ENCODE measurements at regions not wholly inside any gene's neighbourhood (a gene's known extent, or its start where the extent isn't known, plus 50 kb on each side); places are given as distances from the start of the nearest gene placed in this dataset.
"Not testable (repeated sequence)": the region's sequence is repeated elsewhere in the genome, so short reads cannot be mapped to it uniquely, and the experiment has no call there.

DNA sequence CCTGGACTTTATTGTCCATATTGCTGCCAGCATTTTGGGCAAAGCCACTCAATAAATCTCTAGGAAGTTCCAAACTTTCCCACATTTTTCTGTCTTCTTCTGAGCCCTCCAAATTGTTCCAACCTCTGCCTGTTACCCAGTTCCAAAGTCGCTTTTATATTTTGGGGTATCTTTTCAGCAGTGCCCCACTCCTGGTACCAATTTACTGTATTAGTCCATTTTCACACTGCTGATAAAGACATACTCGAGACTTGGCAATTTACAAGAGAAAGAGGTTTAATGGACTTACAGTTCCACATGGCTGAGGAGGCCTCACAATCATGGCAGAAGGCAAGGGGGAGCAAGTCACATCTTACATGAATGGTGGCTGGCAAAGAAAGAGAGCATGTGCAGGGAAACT is 53.4 kb downstream of the AHSP start:
- not testable (repeated sequence) for ATAC-seq; DNase-seq (ENCODE audit: low spot score in 2 of 2); H3K27ac Mint-ChIP-seq
- Mint-ChIP-seq H3K9me3 (peaks cover 37 to 43% of the 10 kb centered on the region in 2 donors), H3K36me3 (peaks cover 38% of the 10 kb centered on the region in 2 donors)

DNA sequence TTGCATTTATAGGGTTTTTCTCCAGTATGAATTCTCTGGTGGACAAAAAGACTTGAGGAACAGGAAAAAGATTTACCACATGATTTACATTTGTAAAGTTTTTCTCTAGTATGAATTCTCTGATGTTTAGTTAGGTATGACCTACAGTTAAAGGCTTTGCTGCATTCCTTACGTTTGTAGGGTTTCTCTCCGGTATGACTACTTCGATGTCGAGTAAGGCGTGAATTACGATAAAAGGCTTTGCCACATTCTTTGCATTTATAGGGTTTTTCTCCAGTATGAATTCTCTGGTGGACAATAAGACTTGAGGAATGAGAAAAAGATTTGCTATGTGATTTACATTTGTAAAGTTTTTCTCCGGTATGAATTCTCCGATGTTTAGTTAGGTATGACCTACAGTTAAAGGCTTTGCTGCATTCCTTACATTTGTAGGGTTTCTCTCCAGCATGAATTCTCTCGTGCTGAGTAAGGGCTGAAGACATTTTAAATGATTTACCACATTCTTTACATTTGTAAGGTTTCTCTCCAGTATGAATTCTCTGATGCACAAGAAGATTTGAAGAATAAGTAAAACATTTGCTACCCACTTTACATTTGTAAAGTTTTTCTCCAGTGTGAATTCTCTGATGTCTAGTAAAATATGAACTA is 74.2 kb downstream of the AHSP start:
- not testable (repeated sequence) for ATAC-seq; DNase-seq (ENCODE audit: low spot score in 2 of 2); H3K27ac Mint-ChIP-seq
- Mint-ChIP-seq H3K36me3 (peaks cover 42 to 46% of the 10 kb centered on the region in 2 donors), H3K9me3 (peaks cover 42 to 44% of the 10 kb centered on the region in 2 donors)

DNA sequence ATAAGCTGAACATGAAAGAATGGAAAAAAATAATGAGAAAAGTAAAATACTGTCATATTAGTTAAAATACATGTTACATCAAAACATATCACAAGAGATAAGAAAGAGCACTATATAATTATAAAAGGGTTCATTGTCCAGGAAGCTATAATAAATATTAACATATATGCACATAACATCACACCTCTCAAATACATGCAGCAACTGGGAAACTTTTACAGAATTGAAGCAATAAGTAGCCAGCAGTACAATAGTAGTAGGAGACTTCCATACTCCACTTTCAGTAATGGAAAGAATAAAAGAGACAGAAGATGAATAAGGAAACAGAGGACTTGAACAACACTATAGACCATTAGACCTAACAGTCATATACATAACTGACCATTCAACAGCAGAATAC is 90.4 kb downstream of the AHSP start:
- Mint-ChIP-seq H3K27ac (no peak overlapping the region), H3K9me3 (peaks cover 19 to 34% of the 10 kb centered on the region in 2 donors), H3K36me3 (peaks cover 8 to 12% of the 10 kb centered on the region in 2 donors)
- ATAC-seq (no peak), DNase-seq (ENCODE audit: low spot score in 2 of 2) (no peak)

DNA sequence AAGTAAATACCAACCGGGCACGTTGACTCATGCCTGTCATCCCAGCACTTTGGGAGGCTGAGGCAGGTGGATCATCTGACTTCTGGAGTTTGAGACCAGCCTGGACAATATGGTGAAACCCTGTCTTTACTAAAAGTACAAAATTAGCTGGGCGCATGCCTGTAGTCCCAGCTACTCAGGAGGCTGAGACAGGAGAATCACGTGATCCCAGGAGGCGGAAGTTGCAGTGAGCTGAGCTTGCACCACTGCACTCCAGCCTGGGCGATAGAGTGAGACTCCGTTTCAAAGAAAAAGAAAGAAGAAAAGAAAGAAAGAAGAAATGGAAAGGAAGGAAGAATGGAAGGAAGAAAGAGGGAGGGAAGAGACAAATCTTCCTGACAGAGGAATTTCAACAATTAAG is 108.7 kb downstream of the AHSP start:
- DNase-seq (ENCODE audit: low spot score in 2 of 2), result no peak
- Mint-ChIP-seq H3K9me3 (peaks cover 8 to 9% of the 10 kb centered on the region in 2 donors), H3K36me3 (peaks cover 0 to 7% of the 10 kb centered on the region in 2 donors), H3K27ac (no peak overlapping the region)
- no peak for ATAC-seq

DNA sequence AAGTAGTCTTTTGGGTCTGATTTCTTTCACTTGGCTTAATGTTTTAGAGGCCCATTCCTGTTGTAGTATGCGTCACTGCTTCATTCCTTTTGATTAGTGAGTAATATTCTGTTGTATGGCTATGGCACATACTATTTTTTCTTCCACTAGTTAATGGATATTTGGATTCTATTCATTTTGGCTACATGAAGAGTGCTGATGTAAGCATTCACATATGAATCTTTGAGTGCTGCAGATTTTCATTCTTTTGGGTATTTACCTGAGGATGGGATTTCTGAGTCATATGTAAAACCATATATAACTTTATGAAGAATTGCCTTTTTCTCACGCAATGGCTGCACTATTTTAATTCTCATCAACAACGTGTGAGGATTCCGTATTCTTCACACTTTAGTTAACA is 113.6 kb downstream of the AHSP start:
- ATAC-seq, result no peak

DNA sequence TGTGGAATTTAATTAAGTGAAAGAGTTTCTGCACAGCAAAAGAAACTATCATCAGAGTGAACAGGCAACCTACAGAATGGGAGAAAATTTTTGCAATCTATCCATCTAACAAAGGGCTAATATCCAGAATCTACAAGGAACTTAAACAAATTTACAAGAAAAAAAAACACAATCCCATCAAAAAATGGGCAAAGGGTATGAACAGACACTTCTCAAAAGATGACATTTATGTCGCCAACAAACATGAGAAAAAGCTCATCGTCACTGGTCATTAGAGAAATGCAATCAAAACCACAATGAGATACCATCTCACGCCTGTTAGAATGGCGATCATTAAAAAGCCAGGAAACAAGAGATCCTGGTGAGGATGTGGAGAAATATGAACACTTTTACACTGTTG is 128.0 kb downstream of the AHSP start:
- Mint-ChIP-seq H3K36me3 (peaks cover 4 to 11% of the 10 kb centered on the region in 2 donors), H3K9me3 (peaks cover 14 to 16% of the 10 kb centered on the region in 2 donors)
- ATAC-seq; DNase-seq (ENCODE audit: low spot score in 2 of 2); H3K27ac Mint-ChIP-seq: not testable (repeated sequence)

More for the DNA sequence above, 113.6 kb downstream of the AHSP start:
- H3K27ac Mint-ChIP-seq, result no peak overlapping the region
- no peak for DNase-seq (ENCODE audit: low spot score in 2 of 2)
- peaks cover 3 to 4% of the 10 kb centered on the region in 2 donors for H3K9me3 Mint-ChIP-seq
- no peaks in the 10 kb centered on the region for H3K36me3 Mint-ChIP-seq

DNA sequence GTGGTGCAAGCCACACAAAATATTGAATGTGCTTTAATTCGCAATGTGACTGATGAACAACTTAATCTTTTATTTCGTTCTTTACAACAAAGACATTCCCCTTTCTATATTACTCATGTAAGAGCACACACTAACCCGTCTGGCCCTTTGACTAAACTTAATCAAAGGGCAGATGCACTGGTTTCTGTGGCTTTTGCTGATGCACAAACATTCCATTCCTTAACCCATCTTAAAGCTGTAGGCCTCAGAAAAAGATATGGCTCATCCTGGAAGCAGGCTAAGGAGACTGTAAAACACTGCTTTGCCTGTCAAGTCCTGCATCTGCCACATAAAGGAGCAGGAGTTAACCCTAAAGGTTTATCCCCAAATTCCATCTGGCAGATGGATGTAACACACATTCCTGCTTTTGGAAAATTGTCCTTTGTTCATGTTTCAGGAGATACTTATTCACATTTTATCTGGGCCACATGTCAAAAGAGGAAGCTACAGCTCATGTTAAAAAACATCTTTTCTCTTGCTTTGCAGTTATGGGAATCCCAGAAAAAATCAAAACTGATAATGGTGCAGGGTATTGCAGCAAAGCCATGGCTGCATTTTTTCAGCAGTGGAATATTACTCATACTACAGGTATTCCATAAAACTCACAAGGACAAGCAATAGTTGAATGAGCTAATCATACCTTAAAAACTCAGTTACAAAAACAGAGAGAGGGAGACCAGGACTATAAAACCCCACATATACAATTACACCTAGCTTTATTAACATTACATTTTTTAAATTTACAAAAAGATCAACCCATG is 137.2 kb downstream of the AHSP start:
- DNase-seq (ENCODE audit: low spot score in 2 of 2) (peak in 1 of 2 donors; percentile 17), ATAC-seq (peak; percentile 98 to 99)
- Mint-ChIP-seq H3K36me3 (peaks cover 16 to 22% of the 10 kb centered on the region in 2 donors), H3K27ac (no peak overlapping the region), H3K9me3 (peaks cover 15 to 38% of the 10 kb centered on the region in 2 donors)

DNA sequence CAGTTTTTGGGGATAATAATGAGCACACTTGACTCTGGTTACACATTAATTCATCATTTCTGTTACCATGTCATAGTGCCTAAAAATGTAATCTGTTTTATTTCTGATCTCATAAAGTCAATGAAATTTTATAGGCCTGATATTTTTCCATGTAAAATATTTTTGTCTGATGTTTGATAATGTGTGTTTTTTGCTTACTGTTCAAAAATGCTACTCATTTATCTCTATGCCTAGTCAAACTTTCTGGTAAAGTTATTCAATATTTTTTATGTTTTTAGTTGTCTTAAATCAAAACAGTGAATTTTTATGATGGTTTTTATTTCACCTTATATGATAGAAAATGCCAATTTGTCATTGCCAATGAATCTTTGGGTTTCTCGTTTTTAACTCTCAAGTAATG is 147.0 kb downstream of the AHSP start:
- H3K27ac Mint-ChIP-seq, result no peak overlapping the region
- no peak for ATAC-seq
- DNase-seq (ENCODE audit: low spot score in 2 of 2), result no peak
- peaks cover 31 to 42% of the 10 kb centered on the region in 2 donors for H3K36me3 Mint-ChIP-seq
- peaks cover 15 to 42% of the 10 kb centered on the region in 2 donors for H3K9me3 Mint-ChIP-seq

DNA sequence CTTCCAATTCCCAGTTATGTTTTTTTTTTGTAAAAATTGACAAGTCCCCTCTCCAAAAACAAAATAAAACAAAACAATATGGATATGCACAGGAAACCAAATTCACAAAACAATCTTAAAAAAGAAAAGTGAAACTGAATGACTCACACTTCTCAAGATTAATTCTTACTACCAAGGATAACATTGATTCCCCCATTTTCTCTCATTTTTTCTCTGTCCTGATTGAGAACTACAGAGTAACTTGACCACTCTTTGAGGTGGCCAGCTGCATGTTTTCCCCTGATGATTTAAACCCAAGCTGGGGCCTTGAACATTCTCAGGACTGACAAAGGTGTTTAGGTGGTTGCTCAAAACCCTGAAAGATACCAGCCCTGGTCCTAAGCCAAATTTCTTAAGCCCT is 149.0 kb downstream of the AHSP start:
- Mint-ChIP-seq H3K27ac (peak overlapping the region in 1 of 2 donors; percentile 2), H3K9me3 (peaks cover 7 to 32% of the 10 kb centered on the region in 2 donors)

DNA sequence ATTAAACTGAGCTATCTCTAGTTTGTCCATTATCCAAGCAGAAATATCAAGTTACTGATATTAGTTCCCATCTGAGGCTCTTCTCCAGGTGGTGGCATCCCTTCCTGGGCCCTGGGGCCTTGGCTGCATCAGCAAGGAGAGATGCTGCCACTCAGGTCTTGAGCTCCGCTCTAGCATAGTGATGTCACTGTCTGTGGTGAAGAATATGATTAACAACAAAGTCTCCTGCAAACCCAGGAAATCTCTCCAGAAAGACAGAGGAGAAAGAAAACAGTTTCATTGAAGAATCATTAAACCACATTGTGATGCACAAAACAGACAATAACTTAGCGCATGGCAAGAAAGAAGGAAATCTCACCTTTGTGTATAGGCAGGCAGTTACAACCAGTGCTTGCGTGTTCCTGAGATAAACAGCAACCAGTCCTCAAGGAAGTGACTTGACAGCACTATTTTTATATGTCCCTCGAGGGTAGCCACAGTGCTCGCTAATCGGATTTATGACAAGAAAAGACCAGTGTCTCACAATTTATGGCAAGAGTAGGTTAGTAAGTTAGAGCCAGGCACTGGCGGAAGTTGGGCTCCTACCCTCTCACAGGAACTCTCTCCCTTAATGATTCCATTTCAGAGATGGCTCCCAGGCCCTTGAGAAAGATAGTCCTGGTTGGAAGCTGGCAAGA is 151.1 kb downstream of the AHSP start:
- no peak for DNase-seq (ENCODE audit: low spot score in 2 of 2)
- Mint-ChIP-seq H3K9me3 (peaks cover 3 to 23% of the 10 kb centered on the region in 2 donors), H3K27ac (no peak overlapping the region), H3K36me3 (peaks cover 13 to 28% of the 10 kb centered on the region in 2 donors)
- ATAC-seq, result peak in 1 of 2 donors; percentile 50

More for the DNA sequence above, 149.0 kb downstream of the AHSP start:
- ATAC-seq, result peak; percentile 41 to 52
- H3K36me3 Mint-ChIP-seq, result peaks cover 21 to 34% of the 10 kb centered on the region in 2 donors
- DNase-seq (ENCODE audit: low spot score in 2 of 2), result no peak

DNA sequence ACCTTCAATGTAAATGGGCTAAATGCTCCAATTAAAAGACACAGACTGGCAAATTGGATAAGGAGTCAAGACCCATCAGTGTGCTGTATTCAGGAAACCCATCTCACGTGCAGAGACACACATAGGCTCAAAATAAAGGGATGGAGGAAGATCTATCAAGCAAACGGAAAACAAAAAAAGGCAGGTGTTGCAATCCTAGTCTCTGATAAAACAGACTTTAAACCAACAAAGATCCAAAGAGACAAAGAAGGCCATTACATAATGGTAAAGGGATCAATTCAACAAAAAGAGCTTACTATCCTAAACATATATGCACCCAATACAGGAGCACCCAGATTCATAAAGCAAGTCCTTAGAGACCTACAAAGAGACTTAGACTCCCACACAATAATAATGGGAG is 161.6 kb downstream of the AHSP start:
- H3K27ac Mint-ChIP-seq; ATAC-seq; DNase-seq (ENCODE audit: low spot score in 2 of 2): not testable (repeated sequence)
- H3K36me3 Mint-ChIP-seq, result peaks cover 6 to 16% of the 10 kb centered on the region in 2 donors
- H3K9me3 Mint-ChIP-seq, result peaks cover 11 to 27% of the 10 kb centered on the region in 2 donors

DNA sequence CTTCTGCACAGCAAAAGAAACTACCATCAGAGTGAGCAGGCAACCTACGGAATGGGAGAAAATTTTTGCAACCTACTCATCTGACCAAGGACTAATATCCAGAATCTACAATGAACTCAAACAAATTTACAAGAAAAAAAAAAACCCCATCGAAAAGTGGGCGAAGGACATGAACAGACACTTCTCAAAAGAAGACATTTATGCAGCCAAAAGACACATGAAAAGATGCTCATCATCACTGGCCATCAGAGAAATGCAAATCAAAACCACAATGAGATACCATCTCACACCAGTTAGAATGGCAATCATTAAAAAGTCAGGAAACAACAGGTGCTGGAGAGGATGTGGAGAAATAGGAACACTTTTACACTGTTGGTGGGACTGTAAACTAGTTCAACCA is 164.6 kb downstream of the AHSP start:
- not testable (repeated sequence) for H3K27ac Mint-ChIP-seq; ATAC-seq; DNase-seq (ENCODE audit: low spot score in 2 of 2)
- Mint-ChIP-seq H3K9me3 (peaks cover 11 to 23% of the 10 kb centered on the region in 2 donors), H3K36me3 (peaks cover 6 to 16% of the 10 kb centered on the region in 2 donors)

DNA sequence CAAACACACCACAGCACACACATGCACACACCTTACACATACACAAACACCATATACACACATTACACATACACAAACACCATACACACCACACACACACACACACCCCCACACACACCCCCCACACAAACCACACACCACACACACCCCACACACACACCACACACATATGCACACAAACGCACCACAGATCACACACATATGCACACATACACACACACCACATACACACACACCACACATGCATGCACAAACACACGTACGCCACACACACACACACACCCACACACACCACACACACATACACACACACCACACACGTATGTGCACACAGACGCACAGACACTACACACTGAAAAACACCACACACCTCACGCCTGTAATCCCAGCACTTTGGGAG is 166.0 kb downstream of the AHSP start:
- DNase-seq (ENCODE audit: low spot score in 2 of 2) (no peak), ATAC-seq (no peak)
- Mint-ChIP-seq H3K27ac (no peak overlapping the region), H3K9me3 (peaks cover 11 to 16% of the 10 kb centered on the region in 2 donors), H3K36me3 (peaks cover 0 to 8% of the 10 kb centered on the region in 2 donors)

DNA sequence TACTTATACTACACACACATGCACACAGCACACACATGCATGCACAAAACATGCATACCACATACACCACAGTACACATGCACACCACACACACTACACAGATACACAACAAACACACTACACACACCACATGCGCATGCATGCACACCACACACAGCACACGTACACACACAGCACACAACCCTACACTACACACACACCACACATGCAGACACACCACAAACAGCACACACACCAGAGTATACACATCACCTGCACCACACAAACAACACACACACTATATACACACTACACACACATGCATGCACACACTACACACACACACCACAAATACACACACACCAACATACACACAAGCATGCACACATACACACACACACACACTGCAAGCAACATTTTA is 166.8 kb downstream of the AHSP start:
- DNase-seq (ENCODE audit: low spot score in 2 of 2), result no peak
- no peak for ATAC-seq
- Mint-ChIP-seq H3K9me3 (peaks cover 7 to 14% of the 10 kb centered on the region in 2 donors), H3K27ac (no peak overlapping the region), H3K36me3 (peaks cover 0 to 8% of the 10 kb centered on the region in 2 donors)

DNA sequence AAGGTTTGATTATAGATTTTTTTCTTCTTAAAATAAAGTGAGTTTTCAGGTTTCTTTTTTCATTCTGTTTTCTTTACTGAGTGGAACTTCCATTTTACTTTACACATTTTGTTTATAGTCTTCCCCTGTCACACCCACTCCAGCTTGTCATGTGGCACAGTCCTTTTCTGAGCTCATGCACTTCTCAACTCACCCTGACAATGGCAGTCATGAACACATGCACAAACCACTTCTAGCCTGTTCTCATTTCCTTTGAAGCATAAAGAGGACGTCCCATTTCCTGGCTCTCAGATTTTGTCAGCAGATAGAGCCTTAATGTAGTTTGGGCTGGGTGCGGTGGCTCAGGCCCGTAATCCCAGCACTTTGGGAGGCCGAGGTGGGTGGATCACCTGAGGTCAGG is 168.0 kb downstream of the AHSP start:
- DNase-seq (ENCODE audit: low spot score in 2 of 2) (peak in 1 of 2 donors; percentile 36), ATAC-seq (peak; percentile 79 to 86)
- H3K27ac Mint-ChIP-seq, result no peak overlapping the region
- H3K9me3 Mint-ChIP-seq, result peaks cover 0 to 9% of the 10 kb centered on the region in 2 donors
- H3K36me3 Mint-ChIP-seq, result no peaks in the 10 kb centered on the region

DNA sequence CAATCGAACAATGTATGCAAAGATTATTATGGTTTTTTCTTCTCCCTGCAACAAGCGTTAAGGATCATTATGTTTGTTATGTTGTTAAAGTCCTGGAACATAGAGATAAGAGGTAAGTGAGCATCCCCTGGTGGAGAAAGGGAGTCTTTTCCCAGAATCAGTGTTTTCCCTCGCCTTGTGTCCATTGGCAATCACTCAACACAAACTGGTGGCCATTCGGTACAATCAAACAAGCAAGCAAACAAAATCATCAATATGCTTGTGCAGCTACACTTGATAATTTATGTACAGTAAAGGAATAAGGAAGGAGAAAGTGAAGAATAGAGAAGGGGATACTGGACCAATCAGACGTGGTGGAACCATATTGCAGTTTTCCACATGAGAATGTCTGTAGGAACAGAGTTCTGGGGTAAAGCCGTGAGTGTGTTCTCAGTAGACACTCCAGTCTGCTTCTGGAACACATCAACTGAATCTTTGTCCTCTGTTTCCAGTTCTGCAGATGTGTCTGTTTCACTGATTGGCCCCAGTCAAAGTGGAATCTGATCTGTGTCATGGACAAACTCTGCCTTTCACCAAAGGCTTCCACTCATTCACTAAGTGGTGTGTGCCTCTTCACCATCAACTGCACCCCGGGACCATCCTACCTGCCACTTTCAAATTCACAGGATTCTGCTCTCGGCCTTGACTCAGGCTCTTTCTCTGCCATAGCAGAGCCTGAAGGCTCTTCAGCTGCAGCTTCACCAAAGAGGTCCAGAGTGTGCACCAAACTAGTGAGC is 169.5 kb downstream of the AHSP start:
- H3K9me3 Mint-ChIP-seq, result no peaks in the 10 kb centered on the region
- H3K36me3 Mint-ChIP-seq, result peaks cover 14% of the 10 kb centered on the region in 2 donors
- no peak for DNase-seq (ENCODE audit: low spot score in 2 of 2)
- H3K27ac Mint-ChIP-seq, result no peak overlapping the region
- no peak for ATAC-seq
